Kidney epithelial cell (primary cell): ENCODE measurements at regions not wholly inside any gene's neighbourhood (a gene's known extent, or its start where the extent isn't known, plus 50 kb on each side); places are given as distances from the start of the nearest gene placed in this dataset.

Experiments
- DNase-seq: peaks from one replicate; pipeline ENCODE4 v3.0.0-alpha.2; 2010; ENCODE audit warnings: low read depth
- H3K27me3 ChIP-seq: 2 replicates; pipeline ENCODE4 v1.6.0; 2011; ENCODE audit warnings: low read length; ENCODE audit not compliant: control insufficient read depth, insufficient read depth
- H3K36me3 ChIP-seq: 2 replicates; pipeline ENCODE4 v1.5.1; 2011; ENCODE audit warnings: low read length; ENCODE audit not compliant: control insufficient read depth, insufficient read depth
- H3K4me3 ChIP-seq: 2 replicates; pipeline ENCODE4 v1.5.1; 2011; ENCODE audit warnings: low read depth, mild to moderate bottlenecking, control low read depth, low read length
- CTCF ChIP-seq: IDR thresholded peaks from 2 replicates; pipeline ENCODE4 v1.5.1; 2011; ENCODE audit warnings: mild to moderate bottlenecking, moderate library complexity, low read length, control low read depth, inconsistent platforms; ENCODE audit not compliant: insufficient read depth, poor library complexity, severe bottlenecking

GRCh38 chr18:56501896-56502295 is 136.5 kb downstream of the TXNL1 start:
- no peak for TF ChIP-seq CTCF
- Histone ChIP-seq H3K4me3 (no peak overlapping the region), H3K27me3 (no peaks in the 10 kb centered on the region), H3K36me3 (no peaks in the 10 kb centered on the region)
- no peak for DNase-seq

GRCh38 chr18:56495884-56496283 is 142.5 kb downstream of the TXNL1 start:
- Histone ChIP-seq H3K27me3 (no peaks in the 10 kb centered on the region), H3K4me3 (no peak overlapping the region), H3K36me3 (no peaks in the 10 kb centered on the region)
- DNase-seq: no peak
- no peak for TF ChIP-seq CTCF

GRCh38 chr18:56493531-56493930 is 144.9 kb downstream of the TXNL1 start:
- DNase-seq: no peak
- Histone ChIP-seq H3K27me3 (no peaks in the 10 kb centered on the region), H3K4me3 (no peak overlapping the region), H3K36me3 (no peaks in the 10 kb centered on the region)
- TF ChIP-seq CTCF: no peak

GRCh38 chr18:56492136-56492535 is 146.3 kb downstream of the TXNL1 start:
- Histone ChIP-seq H3K36me3 (no peaks in the 10 kb centered on the region), H3K4me3 (no peak overlapping the region), H3K27me3 (no peaks in the 10 kb centered on the region)
- no peak for TF ChIP-seq CTCF
- no peak for DNase-seq

GRCh38 chr18:56490942-56491341 is 147.4 kb downstream of the TXNL1 start:
- H3K27me3 ChIP-seq: no peaks in the 10 kb centered on the region
- TF ChIP-seq CTCF: no peak
- no peaks in the 10 kb centered on the region for H3K36me3 ChIP-seq
- no peak overlapping the region for H3K4me3 ChIP-seq
- no peak for DNase-seq

GRCh38 chr18:56489893-56490292 is 148.5 kb downstream of the TXNL1 start:
- no peaks in the 10 kb centered on the region for H3K27me3 ChIP-seq
- TF ChIP-seq CTCF: no peak
- no peaks in the 10 kb centered on the region for H3K36me3 ChIP-seq
- DNase-seq: no peak
- H3K4me3 ChIP-seq: no peak overlapping the region
